ENCODE measurements at regions not wholly inside any gene's neighbourhood (a gene's known extent, or its start where the extent isn't known, plus 50 kb on each side); places are given as distances from the start of the nearest gene placed in this dataset.

- H3K9me3 ChIP-seq (ENCODE audit: control insufficient read depth, insufficient read depth, low read length) = no peaks in the 10 kb centered on the region; the same call in 1 of the 2 replicates
- H3K4me1 ChIP-seq (ENCODE audit: control insufficient read depth, low read length) = no peaks in the 10 kb centered on the region
- no peak overlapping the region for H3K4me3 ChIP-seq (ENCODE audit: low read length)
- H3K9me2 ChIP-seq (replicated peaks; ENCODE audit: control insufficient read depth, low read length) = no peaks in the 10 kb centered on the region
- no peak overlapping the region for H3K27ac ChIP-seq (ENCODE audit: low read depth, low read length)
- H3K27me3 ChIP-seq (ENCODE audit: control insufficient read depth, low read length) = no peaks in the 10 kb centered on the region
- H4K20me1 ChIP-seq (ENCODE audit: control insufficient read depth, insufficient read depth, low read depth, low read length) = no peaks in the 10 kb centered on the region
- H3K79me2 ChIP-seq (ENCODE audit: control insufficient read depth, low read length) = no peaks in the 10 kb centered on the region
- TF ChIP-seq CTCF (IDR thresholded peaks at IDR 0.05; ENCODE audit: low read depth, low read length, poor library complexity, severe bottlenecking) = no peak
- H3K36me3 ChIP-seq (ENCODE audit: control insufficient read depth, low read length) = no peaks in the 10 kb centered on the region
- no peaks in the 10 kb centered on the region for H3F3A ChIP-seq (ENCODE audit: control insufficient read depth, insufficient read depth)
- no peak overlapping the region for H3K4me2 ChIP-seq (ENCODE audit: low read length)
Measured at GRCh38 chr2:82246220-82246775, 1941.7 kb upstream of the LRRTM1 start.

DNA sequence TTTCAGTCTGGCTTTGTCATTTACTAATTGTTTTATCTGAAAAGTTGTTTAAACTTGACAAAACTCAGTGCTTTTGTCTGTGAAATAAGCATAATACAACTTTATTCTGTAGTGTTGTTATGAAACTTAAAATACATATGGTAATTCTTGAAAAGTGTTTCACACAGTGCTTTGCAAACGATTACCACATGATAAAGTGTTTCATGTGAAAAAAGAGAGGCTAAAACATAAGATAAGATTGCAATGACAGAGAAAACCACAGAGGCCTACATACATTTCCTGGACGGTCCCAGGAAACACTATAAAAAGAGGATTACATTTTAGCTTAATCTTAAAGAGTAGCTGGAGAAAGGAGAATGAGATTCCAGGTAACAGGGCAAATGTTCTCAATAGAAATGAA is 1934.6 kb upstream of the LRRTM1 start:
- Histone ChIP-seq H3K4me3 (ENCODE audit: low read length) (no peak overlapping the region), H3K9me2 (replicated peaks; ENCODE audit: control insufficient read depth, low read length) (no peaks in the 10 kb centered on the region), H3K27ac (ENCODE audit: low read depth, low read length) (no peak overlapping the region), H3K4me2 (ENCODE audit: low read length) (no peak overlapping the region), H3K79me2 (ENCODE audit: control insufficient read depth, low read length) (no peaks in the 10 kb centered on the region), H3K27me3 (ENCODE audit: control insufficient read depth, low read length) (no peaks in the 10 kb centered on the region), H3F3A (ENCODE audit: control insufficient read depth, insufficient read depth) (no peaks in the 10 kb centered on the region), H3K4me1 (ENCODE audit: control insufficient read depth, low read length) (no peaks in the 10 kb centered on the region), H4K20me1 (ENCODE audit: control insufficient read depth, insufficient read depth, low read depth, low read length) (no peaks in the 10 kb centered on the region), H3K36me3 (ENCODE audit: control insufficient read depth, low read length) (no peaks in the 10 kb centered on the region), H3K9me3 (ENCODE audit: control insufficient read depth, insufficient read depth, low read length) (no peaks in the 10 kb centered on the region)
- TF ChIP-seq CTCF (IDR thresholded peaks at IDR 0.05; ENCODE audit: low read depth, low read length, poor library complexity, severe bottlenecking) (no peak), EZH2phosphoT487 (IDR thresholded peaks at IDR 0.05; ENCODE audit: borderline replicate concordance, low read length) (no peak)

DNA sequence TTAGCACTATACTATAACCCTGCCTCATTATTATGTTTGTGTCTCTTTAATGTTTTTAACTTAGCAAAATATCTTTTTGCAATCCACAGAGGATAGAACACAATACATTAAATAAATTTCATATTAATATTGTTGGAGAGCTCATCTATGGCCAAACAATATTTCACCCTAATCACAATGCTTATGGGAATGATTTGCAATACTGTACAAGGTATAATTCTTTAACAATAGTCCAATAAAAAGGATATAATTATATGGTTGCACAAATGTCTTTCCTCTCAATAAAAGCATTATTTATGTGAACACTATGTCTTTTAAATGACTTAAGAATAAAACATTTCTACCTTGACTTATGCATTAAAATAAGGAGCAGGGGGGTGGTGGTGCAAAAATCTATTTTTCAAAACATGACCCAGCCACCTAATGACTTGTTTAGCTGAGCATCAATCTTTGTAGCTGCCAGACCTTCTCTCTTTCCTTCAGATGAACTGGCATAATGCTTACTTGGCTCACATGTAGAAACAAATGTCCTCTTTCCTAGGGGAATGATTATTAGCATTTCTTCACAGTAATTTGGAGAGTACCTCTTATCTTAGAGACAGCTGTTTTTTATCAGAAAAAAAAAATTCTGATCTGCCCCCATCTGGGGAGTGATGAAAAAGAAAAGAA is 1933.6 kb upstream of the LRRTM1 start:
- no peaks in the 10 kb centered on the region for H3K79me2 ChIP-seq (ENCODE audit: control insufficient read depth, low read length)
- no peaks in the 10 kb centered on the region for H3K4me1 ChIP-seq (ENCODE audit: control insufficient read depth, low read length)
- no peaks in the 10 kb centered on the region for H3K9me2 ChIP-seq (replicated peaks; ENCODE audit: control insufficient read depth, low read length)
- TF ChIP-seq EZH2phosphoT487 (IDR thresholded peaks at IDR 0.05; ENCODE audit: borderline replicate concordance, low read length) (no peak), CTCF (IDR thresholded peaks at IDR 0.05; ENCODE audit: low read depth, low read length, poor library complexity, severe bottlenecking) (no peak)
- H3K9me3 ChIP-seq (ENCODE audit: control insufficient read depth, insufficient read depth, low read length) = no peaks in the 10 kb centered on the region
- H3K4me2 ChIP-seq (ENCODE audit: low read length) = no peak overlapping the region
- no peaks in the 10 kb centered on the region for H3F3A ChIP-seq (ENCODE audit: control insufficient read depth, insufficient read depth)
- H4K20me1 ChIP-seq (ENCODE audit: control insufficient read depth, insufficient read depth, low read depth, low read length) = no peaks in the 10 kb centered on the region
- H3K27ac ChIP-seq (ENCODE audit: low read depth, low read length) = no peak overlapping the region
- H3K36me3 ChIP-seq (ENCODE audit: control insufficient read depth, low read length) = no peaks in the 10 kb centered on the region
- no peaks in the 10 kb centered on the region for H3K27me3 ChIP-seq (ENCODE audit: control insufficient read depth, low read length)
- no peak overlapping the region for H3K4me3 ChIP-seq (ENCODE audit: low read length)

Data from DOHH2 (cell line).